ENCODE measurements at regions not wholly inside any gene's neighbourhood (a gene's known extent, or its start where the extent isn't known, plus 50 kb on each side); places are given as distances from the start of the nearest gene placed in this dataset.
"Not testable (repeated sequence)": the region's sequence is repeated elsewhere in the genome, so short reads cannot be mapped to it uniquely, and the experiment has no call there.

GRCh38 chr17:26881195-26881594 is 412.7 kb upstream of the WSB1 start:
- H3K36me3 ChIP-seq (ENCODE audit: control insufficient read depth, insufficient read depth, low read length); H3K27ac ChIP-seq (ENCODE audit: insufficient read depth, low read length, poor library complexity, severe bottlenecking); H3K9me3 ChIP-seq (ENCODE audit: control insufficient read depth, low read length); H3K27me3 ChIP-seq (replicated peaks; ENCODE audit: control insufficient read depth, insufficient read depth, low read length, poor library complexity, severe bottlenecking); DNase-seq; H3K4me3 ChIP-seq (ENCODE audit: insufficient read depth, low read depth, low read length, poor library complexity, severe bottlenecking); H3K4me1 ChIP-seq (ENCODE audit: control insufficient read depth, insufficient read depth, low read length, poor library complexity, severe bottlenecking): not testable (repeated sequence)

DNA sequence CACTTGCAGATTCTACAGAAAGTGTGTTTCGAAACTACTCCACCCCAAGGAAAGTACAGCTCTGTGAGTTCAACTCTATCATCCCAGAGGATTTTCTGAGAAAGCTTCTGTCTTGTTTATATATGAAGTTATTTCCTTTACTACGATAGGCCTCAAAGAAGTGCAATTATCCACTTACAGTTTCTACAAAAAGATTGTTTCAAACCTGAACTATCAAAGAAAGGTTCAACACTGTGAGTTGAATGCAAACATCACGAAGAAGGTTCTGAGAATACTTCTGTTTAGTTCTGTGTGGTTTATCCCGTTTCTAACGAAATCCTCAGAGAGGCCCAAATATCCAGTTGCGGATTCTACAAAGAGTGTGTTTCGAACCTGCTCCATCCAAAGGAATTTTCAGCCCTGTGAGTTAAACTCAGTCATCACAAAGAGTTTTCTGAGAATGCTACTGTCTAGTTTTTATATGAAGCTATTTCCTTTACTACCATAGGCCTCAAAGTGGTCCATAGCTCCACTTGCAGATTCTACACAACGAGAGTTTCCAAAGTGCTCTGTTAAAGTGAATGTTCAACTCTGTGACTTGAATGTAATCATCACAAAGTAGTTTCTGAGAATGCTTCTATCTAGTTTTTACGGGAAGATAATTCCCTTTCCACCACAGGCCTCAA is 411.7 kb upstream of the WSB1 start:
- H3K36me3 ChIP-seq (ENCODE audit: control insufficient read depth, insufficient read depth, low read length); H3K4me3 ChIP-seq (ENCODE audit: insufficient read depth, low read depth, low read length, poor library complexity, severe bottlenecking); H3K9me3 ChIP-seq (ENCODE audit: control insufficient read depth, low read length): not testable (repeated sequence)

GRCh38 chr17:26883878-26884740 is 409.8 kb upstream of the WSB1 start:
- H3K27me3 ChIP-seq (replicated peaks; ENCODE audit: control insufficient read depth, insufficient read depth, low read length, poor library complexity, severe bottlenecking); H3K27ac ChIP-seq (ENCODE audit: insufficient read depth, low read length, poor library complexity, severe bottlenecking); H3K36me3 ChIP-seq (ENCODE audit: control insufficient read depth, insufficient read depth, low read length); DNase-seq; H3K9me3 ChIP-seq (ENCODE audit: control insufficient read depth, low read length); H3K4me3 ChIP-seq (ENCODE audit: insufficient read depth, low read depth, low read length, poor library complexity, severe bottlenecking); H3K4me1 ChIP-seq (ENCODE audit: control insufficient read depth, insufficient read depth, low read length, poor library complexity, severe bottlenecking): not testable (repeated sequence)

More for the DNA sequence above, 411.7 kb upstream of the WSB1 start:
- H3K27me3 ChIP-seq (replicated peaks; ENCODE audit: control insufficient read depth, insufficient read depth, low read length, poor library complexity, severe bottlenecking); H3K4me1 ChIP-seq (ENCODE audit: control insufficient read depth, insufficient read depth, low read length, poor library complexity, severe bottlenecking); DNase-seq; H3K27ac ChIP-seq (ENCODE audit: insufficient read depth, low read length, poor library complexity, severe bottlenecking): not testable (repeated sequence)

DNA sequence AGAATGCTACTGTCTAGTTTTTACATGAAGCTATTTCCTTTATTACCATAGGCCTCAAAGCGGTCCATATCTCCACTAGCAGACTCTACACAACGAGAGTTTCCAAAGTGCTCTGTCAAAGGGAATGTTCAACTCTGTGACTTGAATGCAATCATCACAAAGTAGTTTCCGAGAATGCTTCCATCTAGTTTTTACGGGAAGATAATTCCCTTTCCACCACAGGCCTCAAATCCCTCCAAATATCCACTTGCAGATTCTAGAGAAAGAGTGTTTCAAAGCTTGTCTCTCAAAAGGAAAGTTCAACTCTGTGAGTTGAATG is 409.2 kb upstream of the WSB1 start:
- not testable (repeated sequence) for H3K4me1 ChIP-seq (ENCODE audit: control insufficient read depth, insufficient read depth, low read length, poor library complexity, severe bottlenecking); H3K27ac ChIP-seq (ENCODE audit: insufficient read depth, low read length, poor library complexity, severe bottlenecking); H3K36me3 ChIP-seq (ENCODE audit: control insufficient read depth, insufficient read depth, low read length); H3K4me3 ChIP-seq (ENCODE audit: insufficient read depth, low read depth, low read length, poor library complexity, severe bottlenecking); H3K27me3 ChIP-seq (replicated peaks; ENCODE audit: control insufficient read depth, insufficient read depth, low read length, poor library complexity, severe bottlenecking); H3K9me3 ChIP-seq (ENCODE audit: control insufficient read depth, low read length); DNase-seq

DNA sequence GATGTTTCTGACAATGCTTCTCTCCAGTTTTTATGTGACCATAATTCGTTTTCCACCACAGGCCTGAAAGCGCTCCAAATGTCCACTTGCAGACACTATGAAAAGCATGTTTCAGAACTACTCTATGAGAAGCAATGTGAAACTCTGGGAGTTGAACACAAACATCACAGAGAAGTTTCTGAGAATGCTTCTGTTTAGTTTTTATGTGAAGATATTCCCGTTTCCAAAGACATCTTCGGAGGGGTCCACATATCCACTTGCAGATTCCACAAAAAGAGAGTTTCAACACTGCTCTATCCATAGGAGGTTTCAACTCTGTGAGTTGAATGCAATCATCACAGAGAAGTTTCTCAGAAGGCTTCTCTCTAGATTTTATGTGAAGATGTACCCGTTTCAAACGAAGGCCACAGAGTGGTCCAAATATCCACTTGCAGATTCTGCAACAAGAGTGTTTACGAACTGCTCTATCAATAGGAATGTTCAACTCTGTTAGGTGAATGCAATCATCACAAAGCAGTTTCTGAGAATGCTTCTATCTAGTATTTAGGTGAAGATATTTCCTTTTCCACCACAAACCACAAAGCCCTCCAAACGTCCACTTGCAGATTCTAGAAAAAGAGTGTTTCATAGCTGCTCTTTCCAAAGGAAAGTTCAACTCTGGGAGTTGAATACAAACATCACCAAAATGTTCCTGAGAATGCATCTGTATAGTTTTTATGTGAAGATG is 408.5 kb upstream of the WSB1 start:
- not testable (repeated sequence) for H3K4me1 ChIP-seq (ENCODE audit: control insufficient read depth, insufficient read depth, low read length, poor library complexity, severe bottlenecking); H3K27me3 ChIP-seq (replicated peaks; ENCODE audit: control insufficient read depth, insufficient read depth, low read length, poor library complexity, severe bottlenecking); H3K36me3 ChIP-seq (ENCODE audit: control insufficient read depth, insufficient read depth, low read length); H3K4me3 ChIP-seq (ENCODE audit: insufficient read depth, low read depth, low read length, poor library complexity, severe bottlenecking); H3K27ac ChIP-seq (ENCODE audit: insufficient read depth, low read length, poor library complexity, severe bottlenecking); H3K9me3 ChIP-seq (ENCODE audit: control insufficient read depth, low read length)
- DNase-seq: peak in 2 of 3 donors; percentile 0 to 1

All from effector memory CD4-positive, alpha-beta T cell (primary cell).